ENCODE measurements at regions not wholly inside any gene's neighbourhood (a gene's known extent, or its start where the extent isn't known, plus 50 kb on each side); places are given as distances from the start of the nearest gene placed in this dataset.

DNA sequence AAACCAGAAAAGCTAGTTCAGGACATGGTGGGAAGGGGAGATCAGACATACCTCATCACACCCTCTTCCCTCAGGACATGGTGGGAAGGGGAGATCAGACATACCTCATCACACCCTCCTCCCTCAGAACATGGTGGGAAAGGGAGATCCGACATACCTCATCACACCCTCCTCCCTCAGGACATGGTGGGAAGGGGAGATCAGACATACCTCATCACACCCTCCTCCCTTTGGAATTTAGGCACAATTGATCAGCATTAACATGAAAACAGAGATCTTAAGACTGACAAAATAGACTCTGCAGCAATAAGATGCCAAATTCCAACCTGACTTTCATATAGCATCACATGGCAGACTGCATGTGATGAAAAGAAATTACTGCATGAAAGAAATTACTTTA lies 412.7 kb upstream of the ZNF717 start:
- no peak for DNase-seq (ENCODE audit: extremely low read depth in 1 of 4, low spot score in 3 of 4)
- intact Hi-C loops (cut with micrococcal nuclease) (no loop called here), in situ Hi-C loops (cut with MboI) (no loop called here)
- H4K20me1 ChIP-seq (replicated peaks; ENCODE audit: control insufficient read depth, insufficient read depth, low read length), result no peaks in the 10 kb centered on the region
- ChIA-PET POLR2A (no interaction called here), CTCF (ENCODE audit: low intra/inter-chr PET ratio) (no interaction called here)
- no peak overlapping the region for H3K9ac ChIP-seq (ENCODE audit: insufficient read depth in 1 of 2, low read depth in 2 of 2, low read length in 2 of 2)
- TF ChIP-seq SNIP1 (IDR thresholded peaks at IDR 0.05; ENCODE audit: low read depth), result no peak
- no peaks in the 10 kb centered on the region for H3K27me3 ChIP-seq (ENCODE audit: control insufficient read depth in 2 of 2, insufficient read depth in 2 of 2, low read length in 2 of 2)
- H3K4me1 ChIP-seq (replicated peaks in 1 of 2; ENCODE audit: control insufficient read depth in 2 of 2, insufficient read depth in 2 of 2, low read length in 2 of 2), result no peaks in the 10 kb centered on the region
- WGBS (ENCODE audit: insufficient coverage, low coverage, missing lambda C conversion rate), result 0% methylated on average over 1 of the region's 1 CpG
- no peak overlapping the region for H3K27ac ChIP-seq (ENCODE audit: extremely low read depth, low read depth, low read length)
- FAIRE-seq, result no peak
- BruUV-seq (replicated peaks), result no TSS peak
- no peaks in the 10 kb centered on the region for H3K79me2 ChIP-seq (ENCODE audit: control insufficient read depth, insufficient read depth, low read length)
- H3K9me1 ChIP-seq (ENCODE audit: control insufficient read depth, insufficient read depth, low read length), result no peaks in the 10 kb centered on the region
- no peaks in the 10 kb centered on the region for H3K36me3 ChIP-seq (ENCODE audit: control insufficient read depth, insufficient read depth, low read length)
- H3K4me2 ChIP-seq (ENCODE audit: insufficient read depth, low read length), result no peak overlapping the region
- no peaks in the 10 kb centered on the region for H3K9me3 ChIP-seq (replicated peaks; ENCODE audit: control insufficient read depth, insufficient read depth, low read depth, low read length)
- no peak for ATAC-seq
- H2AFZ ChIP-seq (ENCODE audit: low read depth, low read length), result no peak overlapping the region
- H3K4me3 ChIP-seq, result no peak overlapping the region

DNA sequence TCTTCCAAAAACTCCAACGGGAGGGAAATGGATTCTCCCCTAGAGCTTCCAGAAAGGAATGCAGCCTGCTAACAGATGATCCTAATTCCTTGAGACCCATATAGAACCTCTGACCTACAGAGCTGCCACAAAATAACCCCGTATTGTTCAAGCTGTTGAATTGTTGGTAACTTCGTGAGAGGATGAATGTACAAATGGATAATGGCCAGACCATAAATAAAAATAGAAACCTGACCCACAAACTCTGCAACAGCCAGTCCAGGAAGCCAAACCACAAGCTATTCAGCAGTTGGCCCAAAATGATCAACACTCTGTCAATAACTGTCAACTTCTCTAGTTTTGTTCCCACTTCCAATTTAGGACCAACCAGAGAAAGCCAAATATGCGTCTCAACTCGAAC lies 414.0 kb upstream of the ZNF717 start:
- ChIA-PET POLR2A (no interaction called here), CTCF (ENCODE audit: low intra/inter-chr PET ratio) (no interaction called here)
- no peak overlapping the region for H3K4me3 ChIP-seq
- 0% methylated on average over 4 of the region's 5 CpGs for WGBS (ENCODE audit: insufficient coverage, low coverage, missing lambda C conversion rate)
- H3K36me3 ChIP-seq (ENCODE audit: control insufficient read depth, insufficient read depth, low read length), result no peaks in the 10 kb centered on the region
- ATAC-seq, result no peak
- no peaks in the 10 kb centered on the region for H4K20me1 ChIP-seq (replicated peaks; ENCODE audit: control insufficient read depth, insufficient read depth, low read length)
- H3K79me2 ChIP-seq (ENCODE audit: control insufficient read depth, insufficient read depth, low read length), result no peaks in the 10 kb centered on the region
- H3K9me1 ChIP-seq (ENCODE audit: control insufficient read depth, insufficient read depth, low read length), result no peaks in the 10 kb centered on the region
- no peaks in the 10 kb centered on the region for H3K27me3 ChIP-seq (ENCODE audit: control insufficient read depth in 2 of 2, insufficient read depth in 2 of 2, low read length in 2 of 2)
- DNase-seq (ENCODE audit: extremely low read depth in 1 of 4, low spot score in 3 of 4), result no peak
- FAIRE-seq, result no peak
- in situ Hi-C loops (cut with MboI), result no loop called here
- no peaks in the 10 kb centered on the region for H3K9me3 ChIP-seq (replicated peaks; ENCODE audit: control insufficient read depth, insufficient read depth, low read depth, low read length)
- no peak overlapping the region for H3K27ac ChIP-seq (ENCODE audit: extremely low read depth, low read depth, low read length)
- H2AFZ ChIP-seq (ENCODE audit: low read depth, low read length), result no peak overlapping the region
- no peak overlapping the region for H3K4me2 ChIP-seq (ENCODE audit: insufficient read depth, low read length)
- no TSS peak for BruUV-seq (replicated peaks)
- no peaks in the 10 kb centered on the region for H3K4me1 ChIP-seq (replicated peaks in 1 of 2; ENCODE audit: control insufficient read depth in 2 of 2, insufficient read depth in 2 of 2, low read length in 2 of 2)
- intact Hi-C loops (cut with micrococcal nuclease), result no loop called here
- no peak overlapping the region for H3K9ac ChIP-seq (ENCODE audit: insufficient read depth in 1 of 2, low read depth in 2 of 2, low read length in 2 of 2)
- TF ChIP-seq CC2D1A (IDR thresholded peaks at IDR 0.05), result no peak
- TF ChIP-seq, protein P1, sequence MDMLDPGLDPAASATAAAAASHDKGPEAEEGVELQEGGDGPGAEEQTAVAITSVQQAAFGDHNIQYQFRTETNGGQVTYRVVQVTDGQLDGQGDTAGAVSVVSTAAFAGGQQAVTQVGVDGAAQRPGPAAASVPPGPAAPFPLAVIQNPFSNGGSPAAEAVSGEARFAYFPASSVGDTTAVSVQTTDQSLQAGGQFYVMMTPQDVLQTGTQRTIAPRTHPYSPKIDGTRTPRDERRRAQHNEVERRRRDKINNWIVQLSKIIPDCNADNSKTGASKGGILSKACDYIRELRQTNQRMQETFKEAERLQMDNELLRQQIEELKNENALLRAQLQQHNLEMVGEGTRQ (CRISPR knock-in tag; IDR thresholded peaks at IDR 0.05), result no peak
- no peak for TF ChIP-seq SP1 (CRISPR knock-in tag; IDR thresholded peaks at IDR 0.05)
- TF ChIP-seq HDAC6 (IDR thresholded peaks at IDR 0.05; ENCODE audit: low read depth, low read length), result no peak
- TF ChIP-seq NUFIP1 (IDR thresholded peaks at IDR 0.05; ENCODE audit: partially characterized antibody), result no peak
- no peak for TF ChIP-seq ZNF133 (CRISPR knock-in tag; IDR thresholded peaks at IDR 0.05)
- TF ChIP-seq MIER1 (IDR thresholded peaks at IDR 0.05; ENCODE audit: low read depth), result no peak
- TF ChIP-seq MYC (IDR thresholded peaks at IDR 0.05; ENCODE audit: low read depth, low read length), result no peak
- TF ChIP-seq MYC (CRISPR knock-in tag; IDR thresholded peaks at IDR 0.05; ENCODE audit: borderline replicate concordance, low read depth), result no peak
- TF ChIP-seq, protein P2, sequence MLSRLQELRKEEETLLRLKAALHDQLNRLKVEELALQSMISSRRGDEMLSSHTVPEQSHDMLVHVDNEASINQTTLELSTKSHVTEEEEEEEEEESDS (CRISPR knock-in tag; IDR thresholded peaks at IDR 0.05), result no peak
- no peak for TF ChIP-seq ZNF143 (CRISPR knock-in tag; IDR thresholded peaks at IDR 0.05)
- no peak for TF ChIP-seq HNRNPK (IDR thresholded peaks at IDR 0.05; ENCODE audit: low read depth, low read length, poor library complexity, severe bottlenecking)
- TF ChIP-seq LARP7 (IDR thresholded peaks at IDR 0.05), result no peak
- TF ChIP-seq ZFP30 (CRISPR knock-in tag; IDR thresholded peaks at IDR 0.05; ENCODE audit: borderline replicate concordance), result no peak
- no peak for TF ChIP-seq MEF2A (IDR thresholded peaks at IDR 0.05; ENCODE audit: control insufficient read depth, low read depth, low read length)
- no peak for TF ChIP-seq POLR3A (IDR thresholded peaks at IDR 0.05; ENCODE audit: borderline replicate concordance, extremely low read depth, insufficient read depth, insufficient read length)

Measured in K562 (cell line).